ENCODE measurements at regions not wholly inside any gene's neighbourhood (a gene's known extent, or its start where the extent isn't known, plus 50 kb on each side); places are given as distances from the start of the nearest gene placed in this dataset.

DNA sequence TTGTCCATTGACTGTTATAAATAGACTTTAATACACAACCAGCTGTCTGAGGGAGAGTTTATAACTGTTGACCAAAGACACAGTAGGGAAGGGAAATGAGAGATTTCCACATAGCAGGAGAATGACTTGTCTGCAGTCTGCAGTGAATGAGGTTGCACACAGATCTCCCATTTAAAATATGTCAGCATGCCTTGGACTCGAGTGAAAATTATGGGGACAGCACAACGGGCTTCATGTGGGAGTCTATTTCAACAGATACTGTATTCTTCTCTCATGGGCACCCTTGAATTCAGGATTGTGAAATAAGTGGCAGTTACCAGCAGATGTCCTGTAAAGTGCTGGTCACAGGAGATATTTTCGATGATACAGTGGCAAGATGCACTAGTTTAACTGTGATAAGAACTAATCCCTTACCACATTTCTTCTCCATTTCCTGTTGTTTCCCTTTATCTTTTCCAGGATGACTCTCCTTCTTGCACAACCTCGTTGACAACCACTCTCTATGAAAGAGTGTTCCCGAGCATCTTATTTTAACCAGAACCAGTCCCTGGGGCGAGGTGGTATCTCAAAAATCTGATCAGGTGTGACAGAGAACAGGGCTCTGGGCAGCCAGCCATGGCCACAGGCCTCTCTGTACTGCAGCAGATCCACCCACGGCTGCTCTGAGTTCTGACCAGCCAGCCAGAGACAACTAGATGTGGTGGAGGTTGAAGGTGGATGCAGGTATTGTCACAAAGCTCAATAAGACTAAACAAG is 51.5 kb upstream of the MAP3K1 start:
- no peak for TF ChIP-seq POLR2A (IDR thresholded peaks at IDR 0.05)
- no peak for TF ChIP-seq CTCF (IDR thresholded peaks at IDR 0.05)

Data from upper lobe of left lung (tissue), 4 donors.